H9 (cell line): ENCODE measurements at regions not wholly inside any gene's neighbourhood (a gene's known extent, or its start where the extent isn't known, plus 50 kb on each side); places are given as distances from the start of the nearest gene placed in this dataset.

Experiments
- DNase-seq: peaks from one replicate; pipeline ENCODE4 v3.0.0-alpha.2; 2017
- H2AFZ ChIP-seq: one replicate; pipeline ENCODE4 v1.6.1; 2013; ENCODE audit warnings: mild to moderate bottlenecking, low read length, control low read depth, moderate library complexity
- H2AK5ac ChIP-seq: 2 replicates; pipeline ENCODE4 v1.6.1; 2013; ENCODE audit warnings: low read length, control low read depth, mixed read lengths; ENCODE audit not compliant: insufficient read length
- H2BK120ac ChIP-seq: one replicate; pipeline ENCODE4 v1.6.1; 2013; ENCODE audit warnings: low read depth, mild to moderate bottlenecking, low read length, control low read depth, inconsistent platforms; ENCODE audit not compliant: poor library complexity, severe bottlenecking
- H2BK12ac ChIP-seq: 2 replicates; pipeline ENCODE4 v1.6.1; 2013; ENCODE audit warnings: low read length, control low read depth, mixed read lengths, low read depth; ENCODE audit not compliant: insufficient read length
- H2BK15ac ChIP-seq: 2 replicates; pipeline ENCODE4 v1.6.1; 2013; ENCODE audit warnings: low read depth, low read length, control low read depth
- H2BK20ac ChIP-seq: one replicate; pipeline ENCODE4 v1.6.1; 2013; ENCODE audit warnings: low read depth, mild to moderate bottlenecking, low read length, control low read depth, inconsistent platforms; ENCODE audit not compliant: poor library complexity, severe bottlenecking
- H2BK5ac ChIP-seq: 2 replicates; pipeline ENCODE4 v1.6.1; 2013; ENCODE audit warnings: low read length, control low read depth, mixed read lengths; ENCODE audit not compliant: insufficient read length
- H3K14ac ChIP-seq: 2 replicates; pipeline ENCODE4 v1.6.1; 2013; ENCODE audit warnings: low read length, control low read depth; ENCODE audit not compliant: insufficient read depth
- H3K18ac ChIP-seq: 2 replicates; pipeline ENCODE4 v1.6.1; 2013; ENCODE audit warnings: low read depth, mild to moderate bottlenecking, mixed read lengths, low read length, control low read depth; ENCODE audit not compliant: insufficient read length
- H3K23ac ChIP-seq: 2 replicates; pipeline ENCODE4 v1.6.1; 2013; ENCODE audit warnings: low read length, control low read depth, mixed read lengths, low read depth; ENCODE audit not compliant: insufficient read length
- H3K23me2 ChIP-seq: 2 replicates; pipeline ENCODE4 v1.6.1; 2013; ENCODE audit warnings: low read depth, mild to moderate bottlenecking, mixed read lengths, low read length, control low read depth; ENCODE audit not compliant: insufficient read length, poor library complexity, severe bottlenecking
- H3K27ac ChIP-seq: 2 replicates; pipeline ENCODE4 v1.5.1; 2013; ENCODE audit warnings: low read length, control low read depth, mixed read lengths, low read depth; ENCODE audit not compliant: insufficient read length
- H3K27me3 ChIP-seq: 2 replicates; pipeline ENCODE4 v1.6.1; 2013; ENCODE audit warnings: low read length, control low read depth, inconsistent platforms; ENCODE audit not compliant: insufficient read depth
- H3K4ac ChIP-seq: 2 replicates; pipeline ENCODE4 v1.6.1; 2013; ENCODE audit warnings: low read depth, mild to moderate bottlenecking, control low read depth, inconsistent platforms, low read length, moderate library complexity
- H3K4me1 ChIP-seq: 2 replicates; pipeline ENCODE4 v1.6.1; 2013; ENCODE audit warnings: low read length, control low read depth, inconsistent platforms; ENCODE audit not compliant: insufficient read depth
- H3K4me2 ChIP-seq: 2 replicates; pipeline ENCODE4 v1.6.1; 2013; ENCODE audit warnings: low read length, control low read depth, mixed read lengths; ENCODE audit not compliant: insufficient read length, insufficient read depth
- H3K56ac ChIP-seq: 2 replicates; pipeline ENCODE4 v1.6.1; 2013; ENCODE audit warnings: low read depth, mild to moderate bottlenecking, mixed read lengths, low read length, control low read depth; ENCODE audit not compliant: insufficient read length
- H3K79me1 ChIP-seq: 2 replicates; pipeline ENCODE4 v1.6.1; 2013; ENCODE audit warnings: low read depth, mild to moderate bottlenecking, moderate library complexity, low read length, control low read depth, inconsistent platforms; ENCODE audit not compliant: insufficient read depth, poor library complexity, severe bottlenecking
- H3K79me2 ChIP-seq: 2 replicates; pipeline ENCODE4 v1.6.1; 2013; ENCODE audit warnings: low read length, control low read depth, inconsistent platforms; ENCODE audit not compliant: insufficient read depth
- H3K9ac ChIP-seq: 2 replicates; pipeline ENCODE4 v1.6.1; 2013; ENCODE audit warnings: low read length, control low read depth, mixed read lengths; ENCODE audit not compliant: insufficient read length; ENCODE audit errors: extremely low read depth
- H3K9me3 ChIP-seq: one replicate; pipeline ENCODE4 v1.6.1; 2013; ENCODE audit warnings: low read depth, low read length, inconsistent platforms; ENCODE audit not compliant: control insufficient read depth
- H3T11ph ChIP-seq: one replicate; pipeline ENCODE4 v1.6.1; 2013; ENCODE audit warnings: mild to moderate bottlenecking, low read length, control low read depth, inconsistent platforms
- H4K20me1 ChIP-seq: one replicate; pipeline ENCODE4 v1.6.1; 2013; ENCODE audit not compliant: control insufficient read depth, insufficient read length, insufficient read depth
- H4K5ac ChIP-seq: 2 replicates; pipeline ENCODE4 v1.6.1; 2013; ENCODE audit warnings: low read depth, mild to moderate bottlenecking, mixed read lengths, low read length, control low read depth; ENCODE audit not compliant: insufficient read length
- H4K8ac ChIP-seq: replicated peaks from 2 replicates; pipeline ENCODE4 v1.6.1; 2013; ENCODE audit warnings: low read length, control low read depth, mixed read lengths, low read depth; ENCODE audit not compliant: insufficient read length
- H4K91ac ChIP-seq: 2 replicates; pipeline ENCODE4 v1.6.1; 2013; ENCODE audit warnings: low read depth, mild to moderate bottlenecking, moderate library complexity, mixed read lengths, low read length, control low read depth; ENCODE audit not compliant: insufficient read length
- H3K27ac Mint-ChIP-seq, 3 experiments: 2 replicates in 2 of 3; 3 replicates in 1 of 3; pipeline ENCODE4 v1.8.0; 2020 to 2021; ENCODE audit warnings: mixed read lengths in 3 of 3, mild to moderate bottlenecking in 1 of 3, moderate library complexity in 1 of 3
- H3K27me3 Mint-ChIP-seq: 2 replicates; pipeline ENCODE4 v1.8.0; 2021; ENCODE audit warnings: low read depth, mild to moderate bottlenecking, moderate library complexity, mixed read lengths
- H3K36me3 Mint-ChIP-seq, 3 experiments: 2 replicates in 2 of 3; 3 replicates in 1 of 3; pipeline ENCODE4 v1.8.0; 2020 to 2021; ENCODE audit warnings: low read depth in 3 of 3, mixed read lengths in 3 of 3; ENCODE audit not compliant: insufficient read depth in 1 of 3
- H3K4me1 Mint-ChIP-seq, 2 experiments: 2 replicates each; pipeline ENCODE4 v1.8.0; 2020; ENCODE audit warnings: mixed read lengths in 2 of 2
- H3K4me3 Mint-ChIP-seq, 2 experiments: 2 replicates in 1 of 2; 3 replicates in 1 of 2; pipeline ENCODE4 v1.8.0; 2020 to 2021; ENCODE audit warnings: mild to moderate bottlenecking in 2 of 2, mixed read lengths in 2 of 2, moderate library complexity in 1 of 2
- H3K9me3 Mint-ChIP-seq, 2 experiments: 2 replicates in 1 of 2; 3 replicates in 1 of 2; pipeline ENCODE4 v1.8.0; 2020; ENCODE audit warnings: mild to moderate bottlenecking in 2 of 2, mixed read lengths in 2 of 2, moderate library complexity in 1 of 2
- CTCF ChIP-seq: fragments of 200-600 bp; sonication (generic); conservative IDR thresholded peaks from 3 replicates; pipeline ENCODE4 v1.8.0; 2021; ENCODE audit warnings: antibody characterized with exemption, mild to moderate bottlenecking
- WGBS: extraction: QIAGEN DNeasy Blood & Tissue Kit; methylation state at CpG from one replicate; pipeline ENCODE4 v1.1.7; 2013; ENCODE audit warnings: missing lambda C conversion rate, low lambda C conversion rate, mixed read lengths; ENCODE audit not compliant: insufficient read length; ENCODE audit errors: extremely low coverage; 5-methylcytosine and 5-hydroxymethylcytosine counted together

- H2BK5ac ChIP-seq: no peak overlapping the region
- H3K23me2 ChIP-seq: no peaks in the 10 kb centered on the region
- DNase-seq: no peak
- H3K9me3 ChIP-seq: no peaks in the 10 kb centered on the region
- no peaks in the 10 kb centered on the region for H3K4me1 ChIP-seq
- no peak overlapping the region for H3K9ac ChIP-seq
- Mint-ChIP-seq H3K27ac (no peak overlapping the region), H3K27me3 (peaks cover 5% of the 10 kb centered on the region), H3K36me3 (peaks cover 0 to 3% (median 0%) of the 10 kb centered on the region in 3 experiments; a peak in 2 of 7 replicates), H3K4me1 (no peaks in the 10 kb centered on the region), H3K4me3 (no peak overlapping the region), H3K9me3 (peaks cover 0 to 13% of the 10 kb centered on the region in 2 experiments; a peak in 3 of 5 replicates)
- no peak overlapping the region for H3K18ac ChIP-seq
- no peak overlapping the region for H3K23ac ChIP-seq
- no peak for TF ChIP-seq CTCF
- no peak overlapping the region for H3K4me2 ChIP-seq
- no peak overlapping the region for H2BK12ac ChIP-seq
- H3K79me1 ChIP-seq: no peaks in the 10 kb centered on the region
- no peak overlapping the region for H3K56ac ChIP-seq
- H3T11ph ChIP-seq: no peak overlapping the region
- no peak overlapping the region for H2AFZ ChIP-seq
- no peak overlapping the region for H4K91ac ChIP-seq
- no peak overlapping the region for H3K14ac ChIP-seq
- H3K4ac ChIP-seq: no peak overlapping the region
- H3K79me2 ChIP-seq: no peaks in the 10 kb centered on the region
- no peak overlapping the region for H4K8ac ChIP-seq
- no peak overlapping the region for H4K5ac ChIP-seq
- H2AK5ac ChIP-seq: no peak overlapping the region
- H2BK120ac ChIP-seq: no peak overlapping the region
- WGBS: no CpG with 5 or more reads among the region's 3 CpGs
- H2BK20ac ChIP-seq: no peak overlapping the region
- no peak overlapping the region for H2BK15ac ChIP-seq
- H3K27ac ChIP-seq: no peak overlapping the region
- H4K20me1 ChIP-seq: no peaks in the 10 kb centered on the region
- H3K27me3 ChIP-seq: no peaks in the 10 kb centered on the region; the same call in none of the 2 replicates
These were observed 1078.7 kb downstream of the TBC1D22A start for GRCh38 chr22:47841156-47841555.
